GM12892 (cell line): ENCODE measurements at regions not wholly inside any gene's neighbourhood (a gene's known extent, or its start where the extent isn't known, plus 50 kb on each side); places are given as distances from the start of the nearest gene placed in this dataset.

ENCODE experiments used
- POLR2A ChIP-seq: IDR thresholded peaks from 2 replicates; pipeline ENCODE4 v1.6.1; 2011; ENCODE audit warnings: low read depth, low read length, control low read depth
- POLR2AphosphoS5 ChIP-seq: IDR thresholded peaks from 2 replicates; pipeline ENCODE4 v1.6.1; 2011; ENCODE audit warnings: low read depth, low read length, control low read depth

DNA sequence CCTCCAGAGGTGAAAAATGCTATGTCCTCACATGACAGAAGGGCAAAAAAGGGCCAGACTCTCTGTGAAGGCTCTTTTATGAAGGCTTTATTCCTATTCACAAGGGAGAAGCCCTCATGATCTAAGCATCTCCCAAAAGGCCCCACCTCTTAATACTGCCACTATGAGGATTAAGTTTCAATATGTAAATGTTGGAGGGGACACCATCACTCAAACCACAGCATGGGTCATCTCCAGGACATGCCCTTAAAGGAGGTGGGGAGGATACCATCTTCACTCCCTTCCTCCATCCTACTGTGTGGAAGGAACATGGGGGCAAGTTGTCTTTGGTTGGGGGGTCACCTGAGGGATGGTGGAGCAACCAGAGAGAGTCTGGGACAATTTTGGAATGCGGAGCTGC, 170.1 kb downstream of the TRIM33 start:
- TF ChIP-seq POLR2AphosphoS5 (no peak), POLR2A (no peak)
